T follicular helper cell (primary cell): ENCODE measurements at regions not wholly inside any gene's neighbourhood (a gene's known extent, or its start where the extent isn't known, plus 50 kb on each side); places are given as distances from the start of the nearest gene placed in this dataset.

Source experiments
- DNase-seq: peaks from one replicate; pipeline ENCODE4 v3.0.0-alpha.2; 2020; ENCODE audit warnings: low read depth

DNA sequence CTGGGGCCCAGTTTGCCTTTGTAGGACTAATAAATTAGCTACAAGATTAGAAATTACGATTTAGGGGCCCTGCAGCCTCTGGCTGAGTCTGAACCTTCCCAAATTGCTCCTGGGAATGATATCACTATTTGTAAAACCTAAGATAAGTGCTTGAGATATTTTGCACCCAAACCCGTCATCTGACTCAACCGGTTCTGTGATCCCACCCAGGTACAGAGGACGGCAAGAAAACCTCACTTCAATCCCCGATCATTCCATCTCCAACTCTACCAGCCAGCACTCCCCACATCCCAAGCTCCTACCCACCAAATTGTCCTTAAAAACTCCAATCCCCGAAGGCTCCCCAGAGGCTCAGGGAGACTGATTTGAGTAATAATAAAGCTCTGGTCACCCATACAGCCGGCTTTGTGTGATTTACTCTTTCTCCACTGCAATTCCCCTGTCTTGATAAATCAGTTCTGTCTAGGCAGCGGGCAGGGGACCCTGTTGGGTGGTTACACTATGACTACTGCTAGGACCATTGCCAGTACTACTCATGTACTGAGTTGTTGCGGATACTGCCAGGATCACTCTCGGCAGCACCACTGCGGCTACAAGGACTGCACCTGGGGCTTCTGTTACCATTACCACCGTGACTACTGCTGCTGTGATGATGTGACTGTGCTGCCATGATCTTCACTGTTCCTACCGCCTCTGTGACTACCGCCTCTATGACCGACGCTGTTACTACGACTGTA, 73.1 kb downstream of the IRF8 start:
- DNase-seq, result no peak

DNA sequence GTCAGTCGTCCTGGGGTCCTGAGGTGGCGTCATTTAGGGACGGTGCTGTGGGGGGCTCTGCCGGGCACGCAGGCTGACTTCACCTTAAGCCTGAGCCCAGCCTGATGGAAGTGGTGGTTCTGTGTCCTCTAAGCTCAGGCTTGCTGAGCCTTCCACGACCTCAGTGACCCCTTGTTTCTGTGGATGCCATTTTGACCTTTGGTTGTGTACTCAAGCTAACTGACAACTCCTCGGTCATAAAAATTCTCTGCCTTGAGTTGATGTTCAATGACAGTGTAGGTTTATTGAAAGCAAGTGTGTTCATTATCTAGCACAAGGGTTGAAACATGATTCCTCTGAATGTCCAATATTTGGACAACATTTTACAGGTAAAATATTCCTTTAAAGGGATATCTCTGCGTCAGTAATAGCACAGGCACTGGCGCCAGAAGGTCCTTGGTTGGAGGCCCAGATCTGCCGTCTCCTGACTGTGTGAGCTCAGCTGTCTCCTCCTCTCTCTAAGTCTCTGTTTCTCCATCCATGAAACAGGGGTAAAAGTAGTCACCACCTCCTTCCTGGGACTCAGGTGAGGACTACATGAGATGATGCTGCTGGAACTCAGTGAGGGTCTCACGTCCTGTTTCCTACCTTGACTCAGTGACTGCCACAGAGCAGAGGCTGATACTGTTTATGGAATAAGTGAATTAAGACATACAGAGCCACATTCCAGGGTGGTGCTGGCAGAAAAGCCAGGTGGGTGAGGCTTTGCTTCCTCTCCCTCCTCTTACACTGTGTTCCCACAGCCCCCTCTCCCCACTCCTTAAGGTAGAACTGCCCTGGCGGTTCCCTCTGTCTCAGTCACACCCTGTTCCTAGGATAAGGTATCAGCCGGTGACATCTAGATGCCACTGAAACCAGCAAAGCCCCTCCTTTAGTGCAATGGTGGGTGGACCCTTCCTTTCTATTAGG, 75.7 kb downstream of the IRF8 start:
- no peak for DNase-seq

DNA sequence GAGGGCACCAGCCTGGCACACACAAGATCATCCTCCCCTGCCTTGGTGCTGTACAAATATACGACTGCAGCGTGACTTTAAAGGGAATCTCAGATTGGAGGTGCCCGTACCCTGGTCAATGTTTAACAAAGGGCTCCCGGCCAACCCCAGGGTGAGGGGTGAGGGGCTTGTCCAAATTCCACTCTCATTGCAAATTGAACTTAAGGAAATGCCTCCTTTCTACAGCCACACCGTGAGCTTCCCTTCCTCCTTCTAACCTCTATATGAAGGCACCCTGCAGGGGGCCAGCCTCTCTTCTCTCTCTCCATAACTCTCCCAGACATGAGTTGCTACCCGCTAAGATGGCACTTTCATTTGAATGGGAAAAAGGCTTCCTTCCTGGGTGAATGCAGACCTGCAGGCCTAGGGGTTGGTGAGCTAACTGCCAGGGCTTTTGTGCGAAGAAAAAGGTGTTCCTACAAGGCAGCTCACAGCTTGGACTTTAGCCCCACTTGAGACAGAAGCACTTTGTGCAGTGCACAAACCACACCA, 76.6 kb downstream of the IRF8 start:
- DNase-seq, result no peak

DNA sequence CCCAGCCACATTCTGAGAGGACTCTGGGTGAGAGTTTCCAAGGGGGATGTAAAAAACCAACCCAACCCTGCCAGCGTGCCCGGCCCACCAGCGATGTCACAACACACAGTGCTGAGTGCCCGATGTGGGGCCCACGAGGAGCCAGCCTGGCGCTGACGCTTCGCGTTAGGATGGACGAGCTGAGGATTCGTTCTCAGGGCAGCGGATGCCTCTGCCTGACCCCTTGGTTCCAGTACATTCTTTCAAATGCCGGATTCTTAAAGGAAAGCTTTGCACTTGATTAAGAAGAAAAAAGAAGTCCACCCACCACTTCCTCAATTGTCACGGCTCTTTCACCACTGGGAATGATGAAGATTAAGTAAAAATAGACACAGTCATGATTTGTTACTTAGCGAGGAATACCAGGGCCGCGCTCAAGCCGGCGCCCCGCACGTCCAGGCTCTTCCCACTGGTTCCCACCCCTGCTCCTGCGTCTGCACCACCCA, 79.4 kb downstream of the IRF8 start:
- no peak for DNase-seq

DNA sequence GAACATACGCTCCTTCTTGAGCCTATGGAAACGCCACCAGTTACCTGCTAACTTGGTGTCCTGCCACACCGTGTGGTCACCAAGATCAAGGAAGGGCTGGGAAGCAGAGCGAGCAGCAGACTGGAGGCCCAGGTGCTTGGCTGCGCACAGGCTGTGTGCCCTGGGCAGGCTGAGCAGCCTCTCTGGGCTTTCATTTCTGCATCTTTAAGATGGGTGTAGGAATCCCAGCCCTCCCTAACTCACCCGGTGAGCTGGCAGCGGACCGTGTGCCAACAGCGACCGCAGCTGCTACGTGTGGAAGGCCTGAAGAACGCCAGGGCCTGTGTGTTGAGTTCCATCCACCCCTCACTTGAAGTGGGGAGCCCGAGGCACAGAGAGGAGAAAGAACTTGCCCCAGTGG, 80.0 kb downstream of the IRF8 start:
- no peak for DNase-seq

DNA sequence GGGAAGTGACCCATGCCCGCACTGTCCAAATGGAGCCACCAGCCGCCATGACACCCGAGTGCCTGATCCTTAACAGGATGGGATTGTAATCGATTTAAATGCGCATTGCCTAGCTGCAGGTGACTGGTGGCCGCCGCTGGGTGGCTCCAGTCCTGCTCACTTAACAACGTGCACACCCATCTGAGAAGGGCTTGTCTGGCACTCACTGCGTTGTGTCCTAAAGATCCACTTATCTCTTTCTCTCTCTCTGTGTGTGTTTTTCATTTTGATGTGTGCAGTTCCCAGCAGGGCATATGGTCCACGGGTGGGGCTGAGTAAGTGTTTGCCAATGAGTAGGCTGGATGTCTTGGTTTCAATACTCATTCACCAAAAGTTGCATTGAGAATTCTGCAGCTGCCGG, 80.6 kb downstream of the IRF8 start:
- no peak for DNase-seq

DNA sequence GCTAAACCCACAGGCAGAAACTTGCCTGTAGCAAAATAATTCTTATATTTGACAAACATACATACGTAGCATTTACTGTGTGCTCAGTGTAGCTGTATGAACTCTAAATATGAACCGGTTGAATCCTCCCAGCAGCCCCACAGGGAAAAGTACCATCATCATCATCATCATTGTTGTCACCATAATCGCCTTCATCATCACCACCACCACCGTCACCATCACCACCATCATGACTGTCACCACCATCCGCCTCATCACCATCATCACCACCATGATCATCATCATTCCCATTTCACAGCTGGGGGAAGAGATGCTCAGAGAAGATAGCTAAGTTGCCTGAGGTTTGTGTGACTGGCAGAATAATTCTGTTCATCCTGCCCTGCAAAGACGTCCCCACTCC, 81.7 kb downstream of the IRF8 start:
- DNase-seq, result no peak

DNA sequence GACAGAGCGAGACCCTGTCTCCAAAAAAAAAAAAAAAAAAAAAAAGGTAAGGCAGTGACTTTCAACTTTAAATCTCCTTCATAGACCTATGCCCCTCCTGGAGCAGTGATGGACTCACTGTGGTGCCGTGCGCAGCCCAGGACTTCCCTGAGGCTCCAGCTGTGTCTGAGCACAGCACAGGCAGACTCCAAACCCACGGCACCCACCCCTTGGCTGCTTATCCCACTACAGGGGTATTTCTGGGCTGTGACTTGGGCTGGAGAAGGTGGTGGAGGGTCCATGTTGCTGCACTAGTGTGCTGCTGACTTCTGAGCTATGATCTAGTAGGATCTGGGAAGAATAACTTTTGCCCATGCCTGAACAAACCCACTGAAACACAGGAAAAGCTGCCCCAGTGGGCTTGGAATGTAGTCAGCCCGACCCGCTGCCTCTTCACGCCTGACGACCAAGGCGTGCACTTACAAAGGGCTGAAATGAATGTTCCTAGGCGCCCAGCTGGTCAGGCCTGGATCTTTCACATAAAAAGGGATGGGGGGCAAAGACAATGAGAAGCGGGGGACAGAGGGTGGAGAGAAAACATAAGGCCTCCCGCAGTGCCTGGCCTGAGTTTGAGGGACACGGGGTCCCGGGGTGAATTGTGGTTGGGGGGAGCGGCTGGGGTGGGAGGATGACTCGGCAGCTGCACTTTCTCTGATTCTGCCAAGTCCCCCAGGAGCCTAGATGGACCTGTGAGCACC, 83.0 kb downstream of the IRF8 start:
- DNase-seq, result no peak

DNA sequence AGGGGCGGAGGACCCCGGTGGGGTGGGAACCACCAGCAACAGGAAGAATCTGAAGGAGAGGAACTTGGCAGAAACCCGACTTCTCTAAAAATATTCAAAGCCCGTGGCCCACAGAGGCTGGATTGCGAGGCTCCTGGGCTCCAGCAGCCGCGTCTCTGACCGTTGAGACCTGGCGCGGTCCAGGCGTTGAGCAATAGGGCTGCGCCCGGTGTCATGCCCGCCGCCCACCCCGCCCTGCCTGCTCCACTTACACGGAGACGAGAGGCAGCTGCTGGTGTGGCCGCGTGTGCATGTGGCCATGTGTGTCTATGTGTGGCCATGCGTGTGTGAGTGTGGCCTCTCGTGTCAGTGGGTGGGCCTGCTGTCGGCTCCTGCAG, 83.6 kb downstream of the IRF8 start:
- DNase-seq, result no peak

DNA sequence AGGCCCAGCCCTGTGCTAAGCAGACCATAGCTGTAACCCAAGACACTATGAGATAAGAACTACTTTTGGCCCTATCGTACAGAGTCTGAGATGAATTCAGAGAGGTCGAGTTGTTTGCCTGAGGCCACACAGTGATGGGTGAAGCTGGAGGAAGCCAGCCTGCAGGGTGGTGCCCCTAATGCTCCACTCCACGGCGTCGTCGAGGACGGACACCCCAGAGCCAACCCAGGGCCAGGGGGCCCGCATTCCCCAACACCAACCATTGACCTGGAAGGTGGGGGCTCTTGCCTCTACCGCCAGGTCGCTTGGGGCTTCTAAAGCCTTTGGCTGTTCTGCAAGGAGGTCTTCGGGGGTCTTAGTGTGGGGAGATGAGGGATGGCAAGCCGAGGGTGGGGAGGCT, 84.1 kb downstream of the IRF8 start:
- no peak for DNase-seq

DNA sequence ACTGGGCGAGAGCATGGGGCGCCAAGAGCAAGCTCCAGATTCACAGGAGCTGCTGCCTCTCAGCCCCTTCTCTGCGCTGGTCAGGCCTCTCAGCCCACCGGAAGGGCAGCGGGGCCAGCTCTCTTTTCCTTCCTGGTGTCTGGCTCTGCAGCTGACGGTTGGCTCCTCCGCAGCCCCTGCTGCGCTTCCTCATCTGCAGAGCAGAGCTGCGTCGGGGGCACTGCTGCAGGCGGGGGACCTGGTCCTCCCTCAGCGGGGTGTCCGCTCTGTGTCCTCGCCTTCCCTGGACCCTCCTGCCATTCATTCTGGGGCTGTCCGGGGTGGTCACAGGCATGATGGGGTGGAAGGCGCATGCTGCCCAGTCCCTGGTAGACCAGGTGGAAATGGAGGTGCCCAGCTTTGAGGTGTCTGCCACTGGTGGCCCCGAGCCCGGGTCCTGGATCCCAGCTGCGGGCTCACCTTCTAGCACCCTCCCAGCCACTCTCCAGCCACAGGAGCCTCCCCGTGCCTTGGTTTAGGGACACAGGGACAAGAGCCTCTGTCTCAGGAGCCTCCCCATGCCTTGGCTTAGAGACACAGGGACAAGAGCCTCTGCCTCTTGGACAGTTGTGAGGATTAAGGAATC, 84.8 kb downstream of the IRF8 start:
- no peak for DNase-seq

DNA sequence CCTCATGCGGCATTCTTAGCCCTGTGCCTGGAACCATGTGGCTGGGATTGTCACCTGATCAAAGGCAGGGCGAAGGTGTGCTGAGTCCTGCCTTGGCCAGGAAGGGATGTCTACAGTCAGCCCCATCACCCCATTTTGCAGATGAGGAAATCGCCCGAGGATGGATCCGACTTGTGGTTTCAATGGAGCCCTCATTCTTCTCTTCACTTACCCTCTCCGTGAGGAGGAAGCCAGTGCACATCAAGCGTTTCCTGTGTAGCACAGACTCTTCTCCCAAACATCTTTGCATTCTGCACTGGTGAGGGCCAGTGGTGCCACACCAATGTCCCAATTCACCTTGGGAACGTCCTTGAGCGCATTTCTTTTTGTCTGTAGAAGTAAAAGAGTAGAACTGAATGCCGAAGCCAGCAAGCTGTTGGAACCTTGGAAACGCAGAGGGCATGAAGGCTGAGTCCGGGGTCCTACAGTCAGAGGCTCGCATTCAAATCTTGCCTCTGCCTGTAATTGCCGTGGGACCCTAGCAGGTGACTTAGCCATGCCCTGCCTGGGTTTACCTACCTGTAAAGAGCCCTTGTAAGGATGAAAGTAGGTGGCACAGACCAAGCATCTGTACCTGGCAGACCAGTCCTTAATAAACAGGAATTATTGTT, 85.4 kb downstream of the IRF8 start:
- DNase-seq, result no peak

DNA sequence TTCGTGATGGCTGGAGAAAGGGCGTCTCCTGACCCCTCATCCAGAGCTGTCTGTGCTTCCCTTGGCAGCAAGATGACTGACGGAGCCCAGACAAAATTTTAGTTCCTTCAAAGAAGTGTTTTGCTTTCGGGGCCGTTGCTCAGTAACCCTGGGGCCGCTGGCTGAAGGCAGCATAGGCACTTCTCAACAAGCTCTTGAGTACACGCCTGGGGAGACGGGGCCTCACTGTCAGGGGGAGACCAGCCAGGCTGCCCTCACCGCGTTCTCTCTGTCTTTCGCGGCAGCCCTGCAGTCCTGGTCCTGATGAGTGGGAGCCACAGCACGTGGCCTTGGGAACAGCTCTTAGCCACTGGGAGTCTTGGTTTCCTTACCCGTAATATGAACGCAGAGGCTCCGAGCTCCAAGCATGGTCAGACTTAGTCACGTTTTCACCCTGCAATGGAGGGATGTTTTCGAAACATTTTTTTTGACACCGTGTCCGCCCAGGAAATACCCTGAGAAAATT, 86.0 kb downstream of the IRF8 start:
- DNase-seq, result no peak

DNA sequence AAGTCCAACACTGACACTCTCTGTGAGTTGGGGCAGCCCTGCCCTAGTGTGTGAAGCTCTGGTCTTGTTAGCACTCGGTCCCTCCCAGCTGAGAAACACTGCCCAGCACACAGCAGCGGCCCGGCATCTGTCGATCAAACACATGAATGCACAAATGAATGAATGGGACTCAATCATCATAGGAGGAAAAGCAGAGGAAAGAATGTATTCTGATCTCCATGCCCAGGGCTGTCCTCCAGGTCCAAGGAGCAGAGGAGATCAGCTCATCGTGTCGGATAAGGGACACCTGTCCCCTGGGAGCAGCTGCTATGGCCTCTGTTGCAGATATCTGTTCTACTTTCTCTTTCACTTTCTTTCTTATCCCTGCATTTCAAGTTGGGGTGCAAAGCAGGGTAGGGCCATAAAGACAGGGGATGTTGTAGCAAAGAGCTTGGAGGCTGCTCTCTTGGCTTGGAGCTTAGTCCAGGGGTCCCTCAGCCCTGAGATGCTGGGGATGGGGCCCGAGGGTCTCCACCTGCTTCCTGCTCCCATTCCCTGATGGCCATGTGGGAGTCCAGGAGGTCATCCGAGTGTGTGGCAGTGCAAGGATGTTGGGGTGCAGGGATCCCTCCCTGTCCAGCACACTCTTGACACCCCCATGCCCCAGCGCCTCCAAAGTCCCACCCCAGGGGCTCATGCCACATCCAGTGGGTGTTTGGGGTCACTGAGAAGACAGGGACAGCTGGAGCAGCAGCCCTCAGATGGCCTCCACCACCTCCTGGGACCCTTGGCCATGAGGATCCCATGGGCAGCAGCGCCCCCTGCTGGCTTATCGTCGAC, 88.2 kb downstream of the IRF8 start:
- peak; percentile 3 for DNase-seq

DNA sequence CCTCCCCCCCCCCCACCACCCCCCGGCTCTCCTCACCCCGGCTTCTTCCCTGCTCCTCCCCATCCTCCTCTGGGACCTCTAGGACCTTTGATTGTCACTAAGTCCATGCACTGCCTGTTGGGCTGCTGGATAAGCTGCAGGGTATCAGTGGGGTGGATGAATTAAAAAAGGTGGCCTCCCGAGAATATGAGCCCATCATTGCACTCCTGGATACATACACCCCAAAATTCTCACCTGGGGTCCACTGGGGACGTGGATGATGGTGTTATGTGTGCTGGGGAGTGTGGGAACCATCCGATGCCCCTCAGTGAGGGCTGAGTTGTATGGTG, 88.8 kb downstream of the IRF8 start:
- DNase-seq, result no peak

DNA sequence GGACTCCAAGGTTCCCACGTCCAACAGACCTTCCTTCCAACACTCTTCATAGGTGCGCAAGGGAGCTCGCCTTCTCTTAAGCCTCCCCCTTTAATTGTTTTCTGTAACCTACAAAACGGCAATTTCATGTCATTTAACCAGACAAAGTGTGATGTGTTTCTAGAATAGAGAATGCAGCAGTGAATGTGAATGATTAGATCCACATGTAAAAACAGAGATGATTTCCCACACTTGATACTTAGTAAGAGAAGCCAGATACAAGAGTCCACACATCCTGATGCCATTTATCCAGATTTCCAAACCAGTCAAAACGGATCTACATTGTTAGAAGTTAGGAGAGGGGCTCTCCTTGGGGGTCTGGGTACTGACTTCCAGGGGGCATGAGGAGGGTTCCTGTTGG, 89.3 kb downstream of the IRF8 start:
- no peak for DNase-seq

DNA sequence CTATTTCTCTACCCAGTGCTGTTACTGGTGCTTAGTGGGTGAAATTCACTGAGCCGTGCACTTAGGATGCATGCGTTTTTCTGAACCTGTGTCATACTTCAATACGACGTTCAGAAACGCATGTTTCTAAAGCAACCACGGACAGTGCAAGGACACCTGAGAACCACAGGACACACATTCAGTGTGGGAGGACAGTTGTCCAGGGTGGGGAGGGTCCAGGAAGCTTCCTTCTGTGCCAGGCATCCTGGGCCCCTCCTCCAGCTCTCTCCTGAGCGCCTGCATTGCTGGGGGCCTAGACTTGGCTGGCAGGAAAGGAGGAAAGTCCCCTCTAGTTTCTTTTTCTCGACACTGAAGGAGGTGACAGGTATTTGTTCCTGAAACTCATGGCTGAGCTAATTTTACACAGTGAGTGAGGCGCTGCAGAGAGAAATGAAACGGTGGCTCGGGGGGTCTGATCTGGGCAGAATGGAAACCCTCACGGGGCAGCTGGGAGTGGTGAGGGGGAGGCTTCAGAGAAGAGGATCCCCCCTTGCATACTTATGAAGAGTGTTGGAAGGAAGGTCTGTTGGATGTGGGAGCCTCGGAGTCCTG, 89.9 kb downstream of the IRF8 start:
- DNase-seq, result no peak

DNA sequence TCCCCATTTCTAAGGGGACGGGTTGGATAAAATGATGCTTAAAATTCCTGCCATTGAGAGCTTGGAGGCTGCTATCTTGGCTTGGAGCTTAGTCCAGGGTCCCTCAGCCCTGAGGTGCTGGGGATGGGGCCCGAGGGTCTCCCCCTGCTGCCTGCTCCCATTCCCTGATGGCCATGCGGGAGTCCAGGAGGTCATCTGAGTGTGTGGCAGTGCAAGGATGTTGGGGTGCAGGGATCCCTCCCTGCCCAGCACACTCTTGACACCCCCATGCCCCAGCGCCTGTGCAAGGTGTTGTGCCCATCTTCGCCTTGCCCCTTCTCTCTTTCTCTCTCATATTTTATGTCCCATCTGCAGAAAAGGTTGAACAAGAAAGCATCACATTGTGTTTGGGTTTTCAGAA, 90.4 kb downstream of the IRF8 start:
- DNase-seq, result no peak

DNA sequence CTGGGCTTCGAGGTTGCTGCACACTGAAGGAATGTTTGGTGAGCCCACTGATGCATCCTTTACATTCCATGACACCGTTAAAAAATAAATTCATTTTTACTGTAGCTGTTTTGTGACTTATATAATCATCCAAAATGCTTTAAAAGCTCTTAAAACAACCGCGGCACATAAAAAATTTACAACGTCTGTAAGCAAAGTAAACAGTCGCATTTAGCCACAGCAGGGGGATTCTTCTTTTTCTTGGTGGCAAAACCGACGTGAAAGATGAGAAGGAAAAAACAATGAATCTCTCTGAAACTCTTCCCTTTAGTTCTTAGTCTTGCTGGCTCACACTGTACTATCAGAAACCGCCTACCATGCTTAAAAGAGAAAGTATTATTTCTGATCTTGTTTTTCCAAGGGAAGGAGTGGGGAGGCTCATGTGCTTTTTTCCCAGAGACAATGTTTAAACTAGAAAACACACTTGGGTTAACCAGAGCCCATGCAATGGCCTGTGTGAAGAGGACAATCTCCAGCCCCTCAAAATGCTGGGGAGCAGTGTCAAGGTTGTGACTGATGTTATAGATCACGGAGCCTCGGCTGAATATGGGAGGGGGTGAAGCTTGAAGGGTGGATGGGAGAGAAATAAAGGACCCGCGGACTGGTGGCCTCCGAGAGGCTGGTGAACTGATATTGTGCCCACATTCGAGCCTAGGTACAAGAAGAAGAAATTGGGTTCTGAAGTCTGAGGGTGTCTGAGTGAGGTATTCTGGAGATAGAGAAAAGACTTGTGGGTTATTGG, 91.1 kb downstream of the IRF8 start:
- no peak for DNase-seq
